ENCODE measurements at regions not wholly inside any gene's neighbourhood (a gene's known extent, or its start where the extent isn't known, plus 50 kb on each side); places are given as distances from the start of the nearest gene placed in this dataset.

DNA sequence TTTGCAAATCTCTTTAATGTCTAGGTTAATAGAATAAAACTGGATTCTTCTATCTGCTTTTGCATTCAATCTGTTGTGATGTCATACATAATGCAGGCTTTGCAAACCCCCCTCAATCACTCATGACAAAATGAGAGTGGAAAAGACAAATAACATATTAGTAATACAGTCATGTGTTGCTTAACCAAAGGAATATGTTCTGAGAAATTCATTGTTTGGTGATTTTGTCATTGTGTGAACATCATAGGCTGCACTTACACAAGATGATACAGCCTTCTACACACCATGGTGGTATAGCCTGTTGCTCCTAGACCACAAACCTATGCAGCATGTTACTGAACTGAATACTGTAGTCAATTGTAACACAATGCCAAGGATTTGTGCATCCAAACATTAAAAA, 87.3 kb upstream of the SEC61G start:
- H3K4me3 ChIP-seq (ENCODE audit: low read depth, low read length): no peak overlapping the region
- TF ChIP-seq, protein P1, sequence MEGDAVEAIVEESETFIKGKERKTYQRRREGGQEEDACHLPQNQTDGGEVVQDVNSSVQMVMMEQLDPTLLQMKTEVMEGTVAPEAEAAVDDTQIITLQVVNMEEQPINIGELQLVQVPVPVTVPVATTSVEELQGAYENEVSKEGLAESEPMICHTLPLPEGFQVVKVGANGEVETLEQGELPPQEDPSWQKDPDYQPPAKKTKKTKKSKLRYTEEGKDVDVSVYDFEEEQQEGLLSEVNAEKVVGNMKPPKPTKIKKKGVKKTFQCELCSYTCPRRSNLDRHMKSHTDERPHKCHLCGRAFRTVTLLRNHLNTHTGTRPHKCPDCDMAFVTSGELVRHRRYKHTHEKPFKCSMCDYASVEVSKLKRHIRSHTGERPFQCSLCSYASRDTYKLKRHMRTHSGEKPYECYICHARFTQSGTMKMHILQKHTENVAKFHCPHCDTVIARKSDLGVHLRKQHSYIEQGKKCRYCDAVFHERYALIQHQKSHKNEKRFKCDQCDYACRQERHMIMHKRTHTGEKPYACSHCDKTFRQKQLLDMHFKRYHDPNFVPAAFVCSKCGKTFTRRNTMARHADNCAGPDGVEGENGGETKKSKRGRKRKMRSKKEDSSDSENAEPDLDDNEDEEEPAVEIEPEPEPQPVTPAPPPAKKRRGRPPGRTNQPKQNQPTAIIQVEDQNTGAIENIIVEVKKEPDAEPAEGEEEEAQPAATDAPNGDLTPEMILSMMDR (IDR thresholded peaks at IDR 0.05; ENCODE audit: borderline replicate concordance, insufficient read depth, low read depth, low read length): no peak

DNA sequence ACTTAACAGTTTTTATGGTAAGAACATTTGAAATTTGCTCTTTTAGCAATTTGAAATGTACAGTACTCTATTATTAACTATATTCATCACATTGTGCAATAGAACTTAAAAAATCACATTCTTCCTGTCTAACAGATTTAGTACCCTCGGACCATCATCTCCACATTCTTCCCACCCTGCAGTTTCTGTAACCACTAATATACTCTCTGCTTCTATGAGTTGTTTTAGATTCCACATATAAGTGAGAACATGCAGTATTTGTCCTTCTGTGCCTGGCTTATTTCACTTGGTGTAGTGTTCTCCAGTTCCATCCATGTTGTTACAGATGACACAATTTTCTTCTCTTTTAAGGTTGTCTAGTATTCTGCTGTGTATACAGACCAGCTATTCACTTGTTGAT, 88.9 kb upstream of the SEC61G start:
- TF ChIP-seq, protein P1 (IDR thresholded peaks at IDR 0.05; ENCODE audit: borderline replicate concordance, insufficient read depth, low read depth, low read length): no peak
- H3K4me3 ChIP-seq (ENCODE audit: low read depth, low read length): no peak overlapping the region

DNA sequence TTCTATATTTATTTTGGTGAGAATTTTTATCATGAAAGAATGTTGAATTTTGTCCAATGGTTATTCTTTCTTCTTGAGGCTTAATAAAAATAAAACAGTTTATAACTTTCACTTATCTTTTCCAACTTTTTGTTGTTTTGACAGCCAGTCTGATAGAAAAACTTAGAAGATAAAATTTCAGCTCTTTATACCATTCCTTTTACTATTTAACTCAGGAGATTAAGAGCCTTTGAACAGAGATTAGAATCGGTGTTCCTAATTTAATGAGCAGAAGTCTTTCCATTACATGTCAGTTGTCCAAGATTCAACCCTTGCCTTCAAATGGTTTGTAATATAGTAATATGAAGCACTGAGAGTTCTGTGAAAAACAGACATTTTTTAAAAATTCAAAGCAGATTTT, 97.8 kb upstream of the SEC61G start:
- TF ChIP-seq, protein P1 (IDR thresholded peaks at IDR 0.05; ENCODE audit: borderline replicate concordance, insufficient read depth, low read depth, low read length): no peak
- H3K4me3 ChIP-seq (ENCODE audit: low read depth, low read length): no peak overlapping the region

DNA sequence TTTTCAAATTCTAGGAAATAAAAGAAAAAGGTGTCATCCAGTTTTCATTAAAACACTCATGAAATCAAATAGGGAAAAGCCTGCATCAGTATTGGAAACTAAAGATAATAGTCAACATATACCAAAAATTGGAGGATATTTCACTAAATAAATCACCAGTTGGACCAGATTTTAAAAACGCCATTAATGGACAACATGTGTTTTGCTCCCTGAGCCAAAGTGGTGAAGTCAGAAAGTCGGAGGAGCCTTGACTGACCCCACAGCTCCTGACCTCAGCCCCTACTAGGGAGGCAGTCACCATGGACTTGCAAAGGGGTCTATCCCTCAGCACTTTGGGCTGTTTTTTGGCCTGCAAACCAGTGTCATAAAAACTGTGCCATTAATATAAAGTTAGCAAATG, 98.3 kb upstream of the SEC61G start:
- H3K4me3 ChIP-seq (ENCODE audit: low read depth, low read length): no peak overlapping the region
- TF ChIP-seq, protein P1 (IDR thresholded peaks at IDR 0.05; ENCODE audit: borderline replicate concordance, insufficient read depth, low read depth, low read length): no peak

DNA sequence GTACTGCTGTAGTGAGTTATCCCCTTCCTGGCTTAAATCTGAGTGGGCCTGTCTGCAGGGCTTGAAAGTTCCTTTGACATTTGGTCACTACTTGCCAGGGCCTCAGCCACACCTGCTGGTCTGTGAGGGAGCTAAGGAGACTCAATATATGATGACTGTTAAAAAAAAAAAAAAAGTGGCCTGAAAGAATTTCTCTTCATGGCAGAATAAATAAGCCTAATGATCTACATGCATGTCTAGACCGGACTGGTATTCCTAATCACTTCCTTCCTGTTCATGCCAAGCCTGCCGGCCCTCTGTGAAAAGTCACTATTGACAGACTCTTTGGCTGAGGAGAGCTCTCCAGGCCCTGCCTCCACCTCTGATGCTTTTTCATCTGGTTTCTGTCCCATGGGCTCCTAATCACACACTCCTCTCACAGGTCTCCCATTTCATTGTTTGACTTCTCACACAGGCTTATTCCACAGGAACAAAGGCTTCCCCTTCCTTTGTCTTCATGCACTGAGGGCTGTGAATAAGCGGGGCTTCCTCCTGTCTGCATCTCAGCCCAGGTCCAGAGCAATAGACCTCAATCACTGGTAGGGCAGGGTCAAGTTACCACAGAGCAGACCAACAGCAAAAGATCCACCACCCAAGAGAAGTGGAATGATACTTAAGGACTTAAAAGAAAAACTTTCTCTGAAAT, 99.1 kb upstream of the SEC61G start:
- no peak overlapping the region for H3K4me3 ChIP-seq (ENCODE audit: low read depth, low read length)
- TF ChIP-seq, protein P1 (IDR thresholded peaks at IDR 0.05; ENCODE audit: borderline replicate concordance, insufficient read depth, low read depth, low read length): no peak

DNA sequence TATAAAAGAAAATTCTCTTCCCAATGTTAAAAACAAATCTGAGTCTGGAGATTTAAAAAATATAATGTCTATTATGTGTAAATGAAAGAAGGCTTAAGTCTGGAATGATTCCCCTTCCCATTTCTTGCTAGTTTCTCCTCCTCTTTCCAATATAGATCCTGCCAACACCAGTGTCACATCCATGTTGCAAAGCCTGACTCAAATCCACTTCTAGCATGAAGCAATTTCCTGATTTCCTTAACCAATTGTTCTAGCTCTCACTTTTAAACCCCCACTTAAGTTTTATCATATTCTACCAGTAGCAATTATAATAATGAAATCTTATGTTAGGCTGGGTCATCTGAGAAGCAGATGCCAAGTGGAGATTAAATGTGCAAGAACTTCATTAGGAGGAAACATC, 100.1 kb upstream of the SEC61G start:
- no peak overlapping the region for H3K4me3 ChIP-seq (ENCODE audit: low read depth, low read length)
- TF ChIP-seq, protein P1 (IDR thresholded peaks at IDR 0.05; ENCODE audit: borderline replicate concordance, insufficient read depth, low read depth, low read length): no peak

DNA sequence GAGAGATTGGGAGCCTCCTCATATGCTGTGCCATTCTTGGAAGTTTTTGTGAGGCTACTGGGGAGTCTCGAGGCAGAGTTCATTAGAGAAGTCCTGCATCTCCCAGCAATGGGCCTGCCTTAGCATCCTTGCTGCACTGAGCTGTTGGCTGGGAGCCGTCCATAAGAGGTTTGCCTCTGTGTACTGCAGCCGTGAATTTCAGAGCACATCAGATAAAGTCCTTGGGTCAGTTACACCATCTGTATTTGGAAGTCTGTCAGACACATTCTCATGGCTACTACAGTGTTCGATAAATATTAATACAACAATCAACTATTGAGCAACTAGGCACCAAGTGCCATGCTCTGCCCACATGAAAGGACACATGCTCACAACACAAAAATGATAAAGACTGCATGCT, 100.5 kb upstream of the SEC61G start:
- H3K4me3 ChIP-seq (ENCODE audit: low read depth, low read length): no peak overlapping the region
- TF ChIP-seq, protein P1 (IDR thresholded peaks at IDR 0.05; ENCODE audit: borderline replicate concordance, insufficient read depth, low read depth, low read length): no peak

All from GM12875 (cell line).